Natural killer cell treated with Interleukin-12 subunit alpha and Interleukin-12 subunit beta and Interleukin-15 and Interleukin-18, amount 100 ng/mL, for 72 hours (primary cell): ENCODE measurements at regions not wholly inside any gene's neighbourhood (a gene's known extent, or its start where the extent isn't known, plus 50 kb on each side); places are given as distances from the start of the nearest gene placed in this dataset.
"Not testable (repeated sequence)": the region's sequence is repeated elsewhere in the genome, so short reads cannot be mapped to it uniquely, and the experiment has no call there.

Source experiments
- ATAC-seq, 2 donors: fragments of 150-1000 bp; cut with Tn5 transposase in 1 of 2; sonication (Bioruptor Pico), chemical (Tn5 transposase) in 1 of 2; 2 replicates each; pipeline ENCODE4 v1.10.0; 2021
- DNase-seq: peaks from one replicate; pipeline ENCODE4 v3.0.0; 2022; ENCODE audit warnings: low spot score
- H3K27ac Mint-ChIP-seq, 2 donors: 1 replicate in 1 of 2; 2 replicates in 1 of 2; pipeline ENCODE4 v1.8.0; 2022; ENCODE audit warnings: mixed read lengths in 2 of 2, mild to moderate bottlenecking in 1 of 2, moderate library complexity in 1 of 2
- H3K27me3 Mint-ChIP-seq, 2 donors: 1 replicate in 1 of 2; 2 replicates in 1 of 2; pipeline ENCODE4 v1.8.0; 2022; ENCODE audit warnings: mixed read lengths in 2 of 2
- H3K36me3 Mint-ChIP-seq: one replicate; pipeline ENCODE4 v1.8.0; 2022; ENCODE audit warnings: mixed read lengths
- H3K4me1 Mint-ChIP-seq, 2 donors: 1 replicate in 1 of 2; 2 replicates in 1 of 2; pipeline ENCODE4 v1.8.0; 2022; ENCODE audit warnings: low read depth in 2 of 2, mixed read lengths in 2 of 2, mild to moderate bottlenecking in 1 of 2
- H3K4me3 Mint-ChIP-seq: one replicate; pipeline ENCODE4 v1.8.0; 2022; ENCODE audit warnings: mixed read lengths
- H3K9me3 Mint-ChIP-seq: 2 replicates; pipeline ENCODE4 v1.8.0; 2022; ENCODE audit warnings: mixed read lengths

DNA sequence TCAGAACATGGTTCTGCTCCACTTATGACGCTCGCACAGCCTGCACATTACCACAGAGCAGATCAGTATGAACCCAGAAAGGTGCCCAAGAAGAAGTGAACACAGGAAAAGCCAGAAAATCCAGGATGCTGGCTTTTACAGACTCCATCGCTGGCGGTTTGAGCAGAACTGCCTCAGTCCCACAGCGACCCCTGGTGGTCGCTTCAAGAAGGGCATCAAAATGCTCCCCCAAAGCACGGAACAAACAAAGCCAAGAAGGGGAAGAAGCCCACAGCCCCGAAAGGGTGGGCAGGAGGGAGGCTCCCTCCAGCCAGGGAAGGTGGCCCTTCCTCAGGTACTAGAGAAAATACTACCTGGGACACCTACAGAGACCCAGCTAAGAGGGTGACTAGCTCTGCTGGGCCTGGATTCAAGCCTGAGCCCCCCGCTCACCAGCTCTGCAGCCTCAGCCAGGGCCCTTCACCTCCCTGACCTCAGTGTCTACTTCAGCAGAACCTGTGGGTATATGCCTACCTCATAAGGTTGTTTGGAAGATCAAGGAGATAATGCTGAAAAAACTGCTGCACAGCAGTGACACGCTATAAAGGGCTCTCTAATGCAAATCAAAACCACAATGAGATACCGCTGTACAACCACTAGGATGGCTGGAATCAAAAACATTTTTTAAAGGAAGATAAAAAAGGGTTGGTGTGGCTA is 98.1 kb downstream of the NCOR2 start:
- peaks cover 25% of the 10 kb centered on the region for H3K36me3 Mint-ChIP-seq
- H3K9me3 Mint-ChIP-seq, result peaks cover 3% of the 10 kb centered on the region
- no peak overlapping the region for H3K4me3 Mint-ChIP-seq
- ATAC-seq, result no peak
- DNase-seq, result no peak
- H3K27ac Mint-ChIP-seq, result peak overlapping the region in 1 of 2 donors; percentile 47
- H3K4me1 Mint-ChIP-seq, result peaks cover 31 to 34% of the 10 kb centered on the region in 2 donors
- H3K27me3 Mint-ChIP-seq, result no peaks in the 10 kb centered on the region

DNA sequence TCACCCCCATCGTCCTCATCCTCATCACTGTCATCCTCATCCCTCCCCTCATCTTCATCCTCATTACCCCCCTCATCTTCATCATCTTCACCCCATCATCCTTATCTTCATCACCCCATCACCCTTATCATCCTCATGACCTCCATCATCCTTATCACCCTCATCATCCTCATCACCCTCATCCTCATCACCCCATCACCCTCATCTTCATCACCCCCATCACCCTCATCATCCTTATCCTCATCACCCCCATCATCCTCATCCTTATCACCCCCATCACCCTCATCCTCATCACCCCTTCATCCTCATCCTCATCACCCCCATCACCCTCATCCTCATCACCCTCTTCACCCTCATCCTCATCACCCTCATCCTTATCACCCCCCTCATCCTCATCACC is 99.9 kb downstream of the NCOR2 start:
- peak overlapping the region; percentile 60 for H3K4me3 Mint-ChIP-seq
- peaks cover 17% of the 10 kb centered on the region for H3K36me3 Mint-ChIP-seq
- peaks cover 41 to 42% of the 10 kb centered on the region in 2 donors for H3K4me1 Mint-ChIP-seq
- not testable (repeated sequence) for ATAC-seq, H3K9me3 Mint-ChIP-seq, H3K27ac Mint-ChIP-seq, DNase-seq, H3K27me3 Mint-ChIP-seq

DNA sequence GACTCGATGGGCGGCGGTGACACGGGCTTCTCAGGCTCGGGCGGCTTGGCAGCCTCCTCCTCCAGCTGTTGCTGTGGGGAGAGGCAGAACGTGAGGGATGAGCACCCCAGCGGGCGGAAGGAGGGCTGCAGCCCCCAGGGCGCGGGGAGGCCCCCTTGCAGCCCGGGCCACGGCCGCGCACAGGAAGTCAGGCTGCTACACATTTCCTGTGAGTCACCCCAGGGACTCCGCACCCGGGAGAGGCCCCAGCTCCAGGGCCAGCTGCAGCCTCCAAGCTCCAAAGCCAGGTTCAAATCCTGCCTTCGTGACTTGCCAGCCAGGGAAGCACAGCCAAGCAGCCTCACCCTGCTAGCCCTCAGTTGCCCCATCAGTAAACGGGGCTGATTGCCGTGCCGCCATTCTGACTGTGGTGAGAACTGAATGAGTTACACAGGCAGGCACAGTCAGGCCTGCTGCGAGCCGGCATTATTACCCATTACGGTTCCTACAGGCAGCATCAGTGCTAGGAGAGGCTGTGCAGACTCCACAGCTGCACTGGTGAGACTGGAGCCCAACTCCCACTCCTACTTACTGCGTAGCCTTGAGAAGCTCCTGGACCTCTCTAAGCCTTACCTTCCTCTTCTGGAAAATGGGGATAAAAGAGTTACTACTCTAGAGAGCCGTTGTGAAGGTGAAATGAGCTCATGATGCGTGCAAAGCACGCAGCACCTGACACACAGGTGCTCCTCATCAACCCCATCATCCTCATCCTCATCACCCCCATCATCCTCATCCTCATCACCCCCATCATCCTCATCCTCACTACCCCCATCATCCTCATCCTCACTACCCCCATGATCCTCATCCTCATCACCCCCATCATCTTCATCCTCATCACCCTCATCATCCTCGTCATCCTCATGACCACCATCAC is 100.9 kb downstream of the NCOR2 start:
- no peaks in the 10 kb centered on the region for H3K27me3 Mint-ChIP-seq
- peaks cover 17% of the 10 kb centered on the region for H3K36me3 Mint-ChIP-seq
- H3K9me3 Mint-ChIP-seq, result peaks cover 3% of the 10 kb centered on the region
- H3K4me1 Mint-ChIP-seq, result peaks cover 47 to 48% of the 10 kb centered on the region in 2 donors
- H3K4me3 Mint-ChIP-seq, result peak overlapping the region; percentile 79
- peak overlapping the region; percentile 78 to 83 for H3K27ac Mint-ChIP-seq
- DNase-seq (peak; percentile 93), ATAC-seq (peak; percentile 99)

DNA sequence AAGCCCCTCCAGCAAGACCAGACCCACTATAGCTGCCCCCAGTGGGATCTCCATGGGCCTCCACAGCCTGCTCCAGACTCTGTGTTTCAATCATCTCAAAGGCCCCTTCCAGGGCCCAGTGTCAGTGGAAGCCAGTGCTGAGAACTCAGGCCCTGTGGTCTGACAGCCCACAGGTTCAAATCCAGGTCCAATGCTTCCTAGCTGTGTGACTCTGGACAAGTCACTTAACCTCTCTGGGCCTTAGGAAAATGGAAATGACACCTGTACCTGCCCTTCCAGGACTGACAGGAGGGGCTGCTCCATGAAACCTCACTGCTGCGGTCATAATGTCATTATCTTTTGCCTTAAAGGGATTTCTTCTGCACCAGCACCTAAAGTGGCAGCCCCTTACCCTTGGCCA is 101.9 kb downstream of the NCOR2 start:
- ATAC-seq (no peak), DNase-seq (no peak)
- H3K4me3 Mint-ChIP-seq, result peak overlapping the region; percentile 79
- H3K4me1 Mint-ChIP-seq, result peaks cover 47 to 48% of the 10 kb centered on the region in 2 donors
- H3K27me3 Mint-ChIP-seq, result no peaks in the 10 kb centered on the region
- H3K36me3 Mint-ChIP-seq, result peaks cover 17% of the 10 kb centered on the region
- H3K9me3 Mint-ChIP-seq, result peaks cover 3% of the 10 kb centered on the region
- peak overlapping the region; percentile 78 to 83 for H3K27ac Mint-ChIP-seq

DNA sequence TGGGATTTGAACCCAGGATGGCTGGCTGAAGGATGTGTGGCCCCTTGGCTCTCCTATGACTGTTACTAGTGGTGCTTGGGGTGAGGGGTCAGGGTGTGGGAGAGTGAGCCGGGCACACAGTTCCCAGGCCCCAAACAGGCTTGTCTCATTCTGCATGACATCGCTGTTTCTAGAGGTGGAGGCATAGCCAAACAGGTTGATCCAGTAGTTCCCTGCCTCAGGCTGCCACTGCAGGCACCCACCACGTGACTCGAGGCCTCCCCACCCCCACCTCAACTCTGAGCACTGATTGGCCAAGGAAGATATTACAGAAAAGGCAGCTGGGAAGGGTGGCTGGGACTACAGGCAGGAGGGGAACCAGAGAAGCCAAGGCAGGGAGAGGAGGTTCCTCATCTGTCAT is 102.6 kb downstream of the NCOR2 start:
- ATAC-seq, result no peak
- peak overlapping the region; percentile 41 to 67 for H3K27ac Mint-ChIP-seq
- peak overlapping the region; percentile 69 for H3K4me3 Mint-ChIP-seq
- H3K36me3 Mint-ChIP-seq, result peaks cover 20% of the 10 kb centered on the region
- no peak for DNase-seq
- peaks cover 3% of the 10 kb centered on the region for H3K9me3 Mint-ChIP-seq
- no peaks in the 10 kb centered on the region for H3K27me3 Mint-ChIP-seq
- peaks cover 50 to 51% of the 10 kb centered on the region in 2 donors for H3K4me1 Mint-ChIP-seq

DNA sequence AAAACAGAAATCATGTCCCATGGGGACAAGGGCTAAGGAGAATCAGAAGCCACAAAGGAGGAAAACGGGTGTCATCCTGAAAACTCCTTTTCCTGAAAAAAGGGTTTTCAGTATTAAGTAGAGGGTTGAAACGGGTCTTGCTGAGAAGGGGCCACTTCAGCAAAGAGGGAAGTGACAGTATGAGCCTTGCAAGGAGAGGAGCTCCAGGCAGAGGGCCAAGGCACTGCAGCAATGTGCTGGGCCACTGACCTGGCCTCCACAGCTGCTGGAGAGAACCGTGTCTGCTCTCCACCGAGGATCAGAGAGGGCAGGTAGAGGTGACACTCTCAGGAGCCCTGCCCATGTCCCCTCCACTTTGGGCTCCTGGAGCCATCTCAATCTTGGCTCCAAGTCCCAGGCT is 103.3 kb downstream of the NCOR2 start:
- Mint-ChIP-seq H3K4me3 (peak overlapping the region; percentile 69), H3K9me3 (peaks cover 3% of the 10 kb centered on the region), H3K4me1 (peaks cover 57 to 59% of the 10 kb centered on the region in 2 donors), H3K36me3 (peaks cover 18% of the 10 kb centered on the region), H3K27me3 (no peaks in the 10 kb centered on the region), H3K27ac (peak overlapping the region; percentile 41 to 67)
- DNase-seq (no peak), ATAC-seq (no peak)

DNA sequence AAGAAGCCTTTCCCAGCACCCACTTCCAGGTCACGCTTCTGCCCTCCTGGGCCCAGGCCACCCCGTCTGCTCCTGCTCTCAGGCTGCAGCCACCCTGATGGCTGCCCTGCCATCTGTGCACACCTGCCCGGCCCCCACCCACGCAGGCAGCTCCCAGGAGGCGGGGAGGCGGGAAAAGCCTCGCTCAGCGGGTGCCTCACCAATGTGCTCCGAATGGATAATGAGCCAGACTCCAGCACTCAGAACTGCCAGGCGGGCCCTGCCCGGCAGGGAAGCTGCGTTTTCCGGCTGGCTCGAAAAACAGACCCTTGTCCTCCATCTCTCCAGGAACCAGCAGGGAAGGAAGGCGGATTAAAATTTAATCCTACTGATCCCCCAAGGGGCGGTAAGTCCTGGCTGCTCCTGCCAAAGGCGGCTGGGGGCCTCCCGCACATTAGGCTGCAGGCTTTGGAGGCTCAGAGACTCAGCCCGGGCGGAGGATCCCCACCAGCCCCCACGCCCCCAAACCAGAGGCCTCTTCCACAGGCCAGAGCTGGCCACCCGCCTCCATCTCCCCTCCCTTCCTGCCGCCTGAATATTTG is 104.0 kb downstream of the NCOR2 start:
- Mint-ChIP-seq H3K4me1 (peaks cover 64 to 65% of the 10 kb centered on the region in 2 donors), H3K27ac (peak overlapping the region; percentile 41 to 67), H3K9me3 (peaks cover 3% of the 10 kb centered on the region), H3K27me3 (no peaks in the 10 kb centered on the region), H3K4me3 (no peak overlapping the region), H3K36me3 (peaks cover 16% of the 10 kb centered on the region)
- DNase-seq, result peak; percentile 58
- ATAC-seq, result no peak

DNA sequence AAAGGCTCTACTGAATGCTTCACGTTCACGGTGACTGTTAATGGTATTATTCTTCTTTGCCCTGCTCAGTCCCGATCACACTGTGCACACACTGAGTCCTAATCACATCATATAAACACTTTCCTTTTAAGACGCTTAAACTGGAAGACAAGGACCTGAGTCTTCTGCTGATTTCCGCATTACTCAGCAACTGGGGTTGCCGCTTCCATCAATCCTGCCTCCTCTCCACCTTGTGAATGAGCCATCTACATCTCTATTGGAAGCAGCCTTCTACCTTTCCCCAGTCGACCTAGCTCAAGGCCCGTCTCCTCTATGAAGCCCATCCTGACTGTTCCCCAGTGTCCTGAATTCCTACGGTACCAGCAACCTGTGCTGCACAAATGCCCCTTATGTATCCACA is 104.7 kb downstream of the NCOR2 start:
- H3K27me3 Mint-ChIP-seq, result no peaks in the 10 kb centered on the region
- no peak overlapping the region for H3K4me3 Mint-ChIP-seq
- ATAC-seq, result no peak
- H3K36me3 Mint-ChIP-seq, result peaks cover 16% of the 10 kb centered on the region
- DNase-seq, result peak; percentile 25
- H3K27ac Mint-ChIP-seq, result no peak overlapping the region
- peaks cover 69 to 70% of the 10 kb centered on the region in 2 donors for H3K4me1 Mint-ChIP-seq
- H3K9me3 Mint-ChIP-seq, result peaks cover 3% of the 10 kb centered on the region

DNA sequence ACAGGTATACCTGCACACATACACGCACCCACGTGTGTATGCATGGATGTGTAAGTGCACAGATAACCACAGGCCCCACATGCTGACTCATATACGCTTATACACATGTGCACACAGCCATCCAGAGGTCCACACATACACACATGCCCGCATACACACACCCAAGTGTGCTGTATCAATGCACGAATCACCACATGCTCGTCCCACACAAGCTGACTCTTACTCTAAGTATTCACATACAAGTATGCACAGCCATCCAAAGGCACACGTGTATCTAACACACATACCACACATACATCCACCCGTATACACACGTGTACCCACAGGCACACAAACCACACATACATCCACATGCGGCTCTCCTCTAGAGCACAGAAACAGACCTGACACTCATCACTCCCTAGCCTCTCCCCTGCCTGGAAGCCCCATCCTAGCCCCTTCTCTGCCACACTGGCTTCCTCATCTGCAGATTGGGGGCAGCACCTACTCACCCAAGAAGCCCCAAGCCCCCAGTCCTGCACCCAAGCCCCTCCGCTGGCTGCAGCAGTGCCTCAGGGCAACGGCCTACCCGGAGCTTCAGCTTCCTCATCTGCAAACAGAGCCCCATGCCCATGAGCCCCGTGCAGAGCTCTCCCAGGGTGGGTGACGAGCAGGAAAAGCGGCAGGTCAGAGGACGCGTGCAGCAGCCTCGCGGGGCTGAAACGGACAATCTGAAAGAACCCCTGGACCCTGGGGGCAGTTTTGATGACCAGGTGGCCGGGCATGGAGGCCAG is 105.4 kb downstream of the NCOR2 start:
- ATAC-seq (no peak), DNase-seq (peak; percentile 38)
- Mint-ChIP-seq H3K4me3 (no peak overlapping the region), H3K36me3 (peaks cover 16% of the 10 kb centered on the region), H3K4me1 (peaks cover 62 to 69% of the 10 kb centered on the region in 2 donors), H3K27ac (no peak overlapping the region), H3K27me3 (no peaks in the 10 kb centered on the region), H3K9me3 (no peaks in the 10 kb centered on the region)

DNA sequence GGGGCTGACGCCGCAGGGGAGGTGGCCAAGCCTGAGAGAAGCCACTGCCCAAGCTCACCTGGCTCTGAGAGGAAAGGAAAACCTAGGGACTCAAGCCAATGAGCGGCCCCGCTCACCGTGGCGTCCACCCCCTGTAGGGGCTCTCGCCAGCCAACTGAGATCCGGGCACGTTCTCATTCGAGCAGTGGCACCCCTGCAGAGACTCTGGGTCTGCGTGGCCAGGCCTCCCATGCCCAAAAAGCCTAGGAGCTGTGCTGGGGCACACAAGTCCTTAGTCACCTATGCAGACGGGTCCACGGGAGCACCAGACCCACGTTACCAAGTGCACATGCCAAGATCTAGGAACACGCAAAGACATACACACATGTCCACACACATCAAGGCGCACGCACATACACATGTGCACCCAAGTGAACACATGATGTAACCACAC is 106.2 kb downstream of the NCOR2 start:
- H3K27me3 Mint-ChIP-seq, result no peaks in the 10 kb centered on the region
- peaks cover 60 to 67% of the 10 kb centered on the region in 2 donors for H3K4me1 Mint-ChIP-seq
- DNase-seq (peak; percentile 39), ATAC-seq (no peak)
- H3K9me3 Mint-ChIP-seq, result no peaks in the 10 kb centered on the region
- peaks cover 16% of the 10 kb centered on the region for H3K36me3 Mint-ChIP-seq
- no peak overlapping the region for H3K27ac Mint-ChIP-seq
- H3K4me3 Mint-ChIP-seq, result no peak overlapping the region

DNA sequence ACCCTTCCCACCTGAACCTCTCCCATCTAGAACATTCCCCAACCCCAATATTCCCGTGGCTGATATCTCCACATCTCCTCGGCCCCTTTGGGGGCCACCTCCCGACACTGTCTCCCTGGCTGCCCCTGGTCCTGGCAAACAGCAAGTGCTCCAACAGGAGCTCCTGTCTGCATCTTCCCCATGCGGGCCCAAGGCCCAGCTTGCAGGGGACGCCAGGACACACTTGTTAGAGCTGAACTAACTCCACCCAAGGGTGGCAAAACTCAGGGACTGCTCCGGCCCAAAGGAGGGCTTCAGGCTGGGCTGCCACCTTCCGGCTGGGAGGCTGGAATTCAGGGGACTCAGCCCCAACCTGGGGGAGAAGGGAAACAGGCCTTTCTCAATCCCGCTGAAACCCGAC is 106.6 kb downstream of the NCOR2 start:
- Mint-ChIP-seq H3K9me3 (no peaks in the 10 kb centered on the region), H3K4me3 (no peak overlapping the region), H3K27me3 (no peaks in the 10 kb centered on the region), H3K36me3 (peaks cover 16% of the 10 kb centered on the region), H3K4me1 (peaks cover 59 to 67% of the 10 kb centered on the region in 2 donors), H3K27ac (no peak overlapping the region)
- no peak for DNase-seq
- ATAC-seq, result no peak

DNA sequence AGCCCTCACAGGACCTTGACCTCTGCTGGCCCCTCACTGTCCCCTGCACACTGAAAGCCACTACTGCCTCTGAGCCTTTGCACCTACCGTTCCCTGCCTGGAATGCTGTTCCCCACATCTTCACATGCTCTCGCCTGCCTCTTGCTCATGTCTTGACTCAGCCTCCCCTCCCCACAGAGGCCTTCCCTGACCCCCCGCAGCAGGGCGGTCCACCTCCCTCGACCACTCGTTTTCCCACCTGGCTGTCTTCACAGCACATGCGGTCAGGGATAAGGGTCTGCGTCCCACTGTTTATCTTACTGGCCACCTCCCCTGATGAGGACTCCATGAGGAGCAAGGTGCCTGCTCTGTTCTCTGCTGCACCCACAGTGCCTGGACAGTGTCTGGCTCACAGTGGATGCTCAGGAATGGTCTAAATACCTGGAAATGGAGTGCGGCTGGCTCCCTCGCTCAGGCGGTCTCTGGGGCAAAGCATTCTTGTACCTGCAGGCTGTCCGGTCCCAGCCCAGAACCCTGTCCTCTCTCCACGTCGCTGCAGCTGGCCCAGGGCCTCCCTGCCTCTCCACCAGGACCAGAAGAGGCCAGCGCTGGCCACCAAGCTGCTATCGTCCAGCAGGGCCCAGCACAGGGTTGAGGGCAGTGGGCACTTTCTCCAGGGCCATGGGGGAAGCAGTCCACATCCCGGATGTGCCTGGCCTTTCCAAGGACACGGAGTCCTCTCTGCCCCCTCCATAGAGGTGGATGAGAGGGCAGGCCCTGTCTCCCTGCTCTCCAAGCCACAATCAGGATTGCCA is 107.4 kb downstream of the NCOR2 start:
- Mint-ChIP-seq H3K9me3 (no peaks in the 10 kb centered on the region), H3K27ac (peak overlapping the region in 1 of 2 donors; percentile 18)

More for the DNA sequence above, 107.4 kb downstream of the NCOR2 start:
- Mint-ChIP-seq H3K4me1 (peaks cover 58 to 65% of the 10 kb centered on the region in 2 donors), H3K36me3 (peaks cover 16% of the 10 kb centered on the region), H3K4me3 (peak overlapping the region; percentile 18), H3K27me3 (no peaks in the 10 kb centered on the region)
- no peak for ATAC-seq
- DNase-seq, result peak; percentile 51
